Iris pigment epithelial cell (primary cell): ENCODE measurements at regions not wholly inside any gene's neighbourhood (a gene's known extent, or its start where the extent isn't known, plus 50 kb on each side); places are given as distances from the start of the nearest gene placed in this dataset.
"Not testable (repeated sequence)": the region's sequence is repeated elsewhere in the genome, so short reads cannot be mapped to it uniquely, and the experiment has no call there.

Experiments used
- DNase-seq: peaks from one replicate; pipeline ENCODE4 v3.0.0-alpha.2; 2011; ENCODE audit warnings: low read depth

- not testable (repeated sequence) for DNase-seq
Measured at GRCh38 chrX:89539150-89539549, 382.6 kb upstream of the TGIF2LX start.

GRCh38 chrX:89557146-89557545 lies 364.6 kb upstream of the TGIF2LX start:
- not testable (repeated sequence) for DNase-seq

- DNase-seq, result not testable (repeated sequence)
Measured at GRCh38 chrX:89562079-89562478, 359.6 kb upstream of the TGIF2LX start.

GRCh38 chrX:89563107-89563506 lies 358.6 kb upstream of the TGIF2LX start:
- DNase-seq, result not testable (repeated sequence)

GRCh38 chrX:89567787-89568186 lies 353.9 kb upstream of the TGIF2LX start:
- not testable (repeated sequence) for DNase-seq

- DNase-seq, result not testable (repeated sequence)
Measured at GRCh38 chrX:89581868-89582267, 339.8 kb upstream of the TGIF2LX start.

- not testable (repeated sequence) for DNase-seq
Measured at GRCh38 chrX:89631858-89632257, 289.9 kb upstream of the TGIF2LX start.

- not testable (repeated sequence) for DNase-seq
Measured at GRCh38 chrX:89635887-89636286, 285.8 kb upstream of the TGIF2LX start.

GRCh38 chrX:89658662-89659061 lies 263.0 kb upstream of the TGIF2LX start:
- not testable (repeated sequence) for DNase-seq

GRCh38 chrX:89706481-89706880 lies 215.2 kb upstream of the TGIF2LX start:
- DNase-seq, result not testable (repeated sequence)

- not testable (repeated sequence) for DNase-seq
Measured at GRCh38 chrX:89707363-89707927, 214.3 kb upstream of the TGIF2LX start.

- not testable (repeated sequence) for DNase-seq
Measured at GRCh38 chrX:89734367-89734766, 187.3 kb upstream of the TGIF2LX start.

- DNase-seq, result not testable (repeated sequence)
Measured at GRCh38 chrX:89756466-89756865, 165.2 kb upstream of the TGIF2LX start.

- peak; percentile 3 for DNase-seq
Measured at GRCh38 chrX:89757767-89758166, 163.9 kb upstream of the TGIF2LX start.

GRCh38 chrX:89759076-89759685 lies 162.5 kb upstream of the TGIF2LX start:
- DNase-seq, result not testable (repeated sequence)

GRCh38 chrX:89771639-89772038 lies 150.1 kb upstream of the TGIF2LX start:
- DNase-seq, result not testable (repeated sequence)

- DNase-seq, result not testable (repeated sequence)
Measured at GRCh38 chrX:89811440-89811839, 110.3 kb upstream of the TGIF2LX start.

- DNase-seq, result not testable (repeated sequence)
Measured at GRCh38 chrX:89839723-89840122, 82.0 kb upstream of the TGIF2LX start.

- peak; percentile 11 for DNase-seq
Measured at GRCh38 chrX:89871662-89872061, 50.0 kb upstream of the TGIF2LX start.
